GM12892 (cell line): ENCODE measurements at regions not wholly inside any gene's neighbourhood (a gene's known extent, or its start where the extent isn't known, plus 50 kb on each side); places are given as distances from the start of the nearest gene placed in this dataset.

Source experiments
- POLR2A ChIP-seq: IDR thresholded peaks from 2 replicates; pipeline ENCODE4 v1.6.1; 2011; ENCODE audit warnings: low read depth, low read length, control low read depth
- POLR2AphosphoS5 ChIP-seq: IDR thresholded peaks from 2 replicates; pipeline ENCODE4 v1.6.1; 2011; ENCODE audit warnings: low read depth, low read length, control low read depth

- TF ChIP-seq POLR2A (no peak), POLR2AphosphoS5 (no peak)
Observed at GRCh38 chr3:164498917-164499316, 579.4 kb downstream of the SI start.
